Right lobe of liver (tissue), 6 donors: ENCODE measurements at regions not wholly inside any gene's neighbourhood (a gene's known extent, or its start where the extent isn't known, plus 50 kb on each side); places are given as distances from the start of the nearest gene placed in this dataset.

Experiments
- ATAC-seq, 4 donors: fragments of 200-7000 bp; cut with Tn5 transposase; one replicate each; pipeline ENCODE4 v1.9.1; 2020; ENCODE audit warnings: mild to moderate bottlenecking in 4 of 4, moderate library complexity in 4 of 4
- DNase-seq, 3 donors: peaks; one replicate each; pipeline ENCODE4 v3.0.0-alpha.2; 2020
- H3K27ac ChIP-seq, 3 donors: fragments of 200-600 bp; one replicate each; pipeline ENCODE4 v1.8.0; 2022
- H3K27me3 ChIP-seq, 2 donors: fragments of 200-600 bp; one replicate each; pipeline ENCODE4 v1.8.0; 2022
- H3K36me3 ChIP-seq, 4 donors: fragments of 200-600 bp; sonication (generic) in 1 of 4; one replicate each; pipeline versions ENCODE4 v1.5.1 to v1.8.0; 2017 to 2022; ENCODE audit warnings: control low read depth in 1 of 4
- H3K4me1 ChIP-seq, 4 donors: fragments of 200-600 bp; sonication (generic) in 1 of 4; one replicate each; pipeline versions ENCODE4 v1.5.1 to v1.8.0; 2017 to 2022; ENCODE audit warnings: control low read depth in 1 of 4
- H3K4me3 ChIP-seq, 3 donors: fragments of 200-600 bp; one replicate each; pipeline ENCODE4 v1.8.0; 2022
- H3K9me3 ChIP-seq, 4 donors: fragments of 200-600 bp; sonication (generic) in 1 of 4; one replicate each; pipeline versions ENCODE4 v1.5.1 to v1.8.0; 2017 to 2022; ENCODE audit warnings: control low read depth in 1 of 4
- POLR2A ChIP-seq: fragments of 450-650 bp; IDR thresholded peaks from one replicate; pipeline ENCODE4 v1.6.1; 2017; ENCODE audit warnings: antibody characterized with exemption, mild to moderate bottlenecking
- WGBS: methylation state at CpG from one replicate; pipeline ENCODE4 v1.1.6; 2018; ENCODE audit warnings: low coverage, low lambda C conversion rate; ENCODE audit not compliant: insufficient coverage; ENCODE audit errors: missing lambda C conversion rate; 5-methylcytosine and 5-hydroxymethylcytosine counted together
- intact Hi-C, 2 donors: fragments of 100-400 bp; cut with DNase I; formaldehyde crosslinking; loops; one replicate each; pipeline versions ENCODE4 v1.11.2 to v1.14.1; 2022
- TF ChIP-seq, protein P1 (sequence below), 4 donors: fragments of 200-600 bp in 3 of 4; fragments of 450-650 bp in 1 of 4; IDR thresholded peaks; one replicate each; pipeline versions ENCODE4 v1.5.1 to v1.8.0; 2016 to 2022; ENCODE audit warnings: antibody characterized with exemption in 4 of 4, mild to moderate bottlenecking in 2 of 4
- donor health status: DM: no; HTN: yes; CAD: no.
- donor health status: DM: no; HTN: no; CAD: no.
- donor health status: DM: no; HTN: no; CAD: no.
- donor health status: DM: no; HTN: yes; CAD: no.
- donor health status: DM: no; HTN: yes; CAD: no.

GRCh38 chr3:59115364-59116232, 65.8 kb upstream of the CFAP20DC start:
- no peak for ATAC-seq
- H3K4me1 ChIP-seq, result no peaks in the 10 kb centered on the region
- 60% methylated on average over 8 of the region's 8 CpGs for WGBS
- H3K9me3 ChIP-seq, result no peaks in the 10 kb centered on the region
- no peaks in the 10 kb centered on the region for H3K36me3 ChIP-seq
- no peak for TF ChIP-seq POLR2A
- TF ChIP-seq, protein P1, sequence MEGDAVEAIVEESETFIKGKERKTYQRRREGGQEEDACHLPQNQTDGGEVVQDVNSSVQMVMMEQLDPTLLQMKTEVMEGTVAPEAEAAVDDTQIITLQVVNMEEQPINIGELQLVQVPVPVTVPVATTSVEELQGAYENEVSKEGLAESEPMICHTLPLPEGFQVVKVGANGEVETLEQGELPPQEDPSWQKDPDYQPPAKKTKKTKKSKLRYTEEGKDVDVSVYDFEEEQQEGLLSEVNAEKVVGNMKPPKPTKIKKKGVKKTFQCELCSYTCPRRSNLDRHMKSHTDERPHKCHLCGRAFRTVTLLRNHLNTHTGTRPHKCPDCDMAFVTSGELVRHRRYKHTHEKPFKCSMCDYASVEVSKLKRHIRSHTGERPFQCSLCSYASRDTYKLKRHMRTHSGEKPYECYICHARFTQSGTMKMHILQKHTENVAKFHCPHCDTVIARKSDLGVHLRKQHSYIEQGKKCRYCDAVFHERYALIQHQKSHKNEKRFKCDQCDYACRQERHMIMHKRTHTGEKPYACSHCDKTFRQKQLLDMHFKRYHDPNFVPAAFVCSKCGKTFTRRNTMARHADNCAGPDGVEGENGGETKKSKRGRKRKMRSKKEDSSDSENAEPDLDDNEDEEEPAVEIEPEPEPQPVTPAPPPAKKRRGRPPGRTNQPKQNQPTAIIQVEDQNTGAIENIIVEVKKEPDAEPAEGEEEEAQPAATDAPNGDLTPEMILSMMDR (IDR thresholded peaks at IDR 0.05), result no peak
- H3K4me3 ChIP-seq, result no peak overlapping the region
- no peak overlapping the region for H3K27ac ChIP-seq
- no peak for DNase-seq
- intact Hi-C loops, result no loop called here
- no peaks in the 10 kb centered on the region for H3K27me3 ChIP-seq

DNA sequence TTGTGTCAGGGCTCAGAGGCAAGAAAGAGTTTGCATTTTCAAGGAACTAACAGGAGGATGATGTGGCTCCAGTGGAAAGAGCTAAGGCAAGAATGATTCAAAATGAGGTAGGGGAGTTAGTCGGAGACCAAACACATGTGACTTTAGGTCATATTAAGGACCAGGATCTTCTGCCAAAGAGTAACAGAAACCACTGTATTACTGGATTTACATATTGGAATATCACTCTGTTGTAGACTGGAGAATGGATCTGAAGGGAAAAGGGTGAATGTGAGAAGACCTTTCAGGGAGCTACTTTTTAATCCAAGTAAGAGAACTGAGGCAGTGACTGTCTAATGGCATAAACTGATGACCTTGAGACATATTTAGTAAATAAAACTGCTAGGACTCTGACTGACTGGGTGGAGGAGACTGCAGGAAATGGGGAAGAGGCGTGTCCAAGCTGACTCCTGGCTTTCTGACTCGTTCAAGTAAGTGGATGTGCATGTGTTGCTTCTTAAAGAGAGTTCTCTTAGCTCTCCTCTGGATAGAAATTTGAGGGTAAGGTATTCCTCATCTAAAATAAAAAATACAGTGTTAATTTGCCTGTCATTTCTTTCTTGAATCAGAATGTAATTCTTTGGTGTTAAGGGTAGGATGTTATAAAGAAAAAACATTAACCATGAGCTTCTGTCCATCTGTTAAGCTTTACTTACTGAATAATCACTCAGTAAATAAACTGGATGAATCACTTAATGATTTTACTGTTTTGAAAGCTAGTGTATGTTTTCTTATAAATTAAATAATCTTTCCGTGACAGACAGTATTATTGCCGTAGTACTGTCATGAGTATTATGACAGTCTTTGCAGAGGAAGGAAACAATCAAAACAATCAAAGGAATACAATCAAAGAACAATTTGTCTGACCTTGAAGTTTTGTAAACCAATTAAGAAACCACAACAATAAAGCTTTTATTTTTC, 58.3 kb upstream of the CFAP20DC start:
- peak in 1 of 4 donors; percentile 42 for ATAC-seq
- Histone ChIP-seq H3K4me3 (no peak overlapping the region), H3K27ac (no peak overlapping the region), H3K4me1 (no peaks in the 10 kb centered on the region), H3K27me3 (no peaks in the 10 kb centered on the region), H3K9me3 (no peaks in the 10 kb centered on the region), H3K36me3 (no peaks in the 10 kb centered on the region)
- no peak for TF ChIP-seq POLR2A
- TF ChIP-seq, protein P1 (IDR thresholded peaks at IDR 0.05), result no peak
- WGBS, result 56% methylated on average over 5 of the region's 5 CpGs
- intact Hi-C loops, result no loop called here
- no peak for DNase-seq

DNA sequence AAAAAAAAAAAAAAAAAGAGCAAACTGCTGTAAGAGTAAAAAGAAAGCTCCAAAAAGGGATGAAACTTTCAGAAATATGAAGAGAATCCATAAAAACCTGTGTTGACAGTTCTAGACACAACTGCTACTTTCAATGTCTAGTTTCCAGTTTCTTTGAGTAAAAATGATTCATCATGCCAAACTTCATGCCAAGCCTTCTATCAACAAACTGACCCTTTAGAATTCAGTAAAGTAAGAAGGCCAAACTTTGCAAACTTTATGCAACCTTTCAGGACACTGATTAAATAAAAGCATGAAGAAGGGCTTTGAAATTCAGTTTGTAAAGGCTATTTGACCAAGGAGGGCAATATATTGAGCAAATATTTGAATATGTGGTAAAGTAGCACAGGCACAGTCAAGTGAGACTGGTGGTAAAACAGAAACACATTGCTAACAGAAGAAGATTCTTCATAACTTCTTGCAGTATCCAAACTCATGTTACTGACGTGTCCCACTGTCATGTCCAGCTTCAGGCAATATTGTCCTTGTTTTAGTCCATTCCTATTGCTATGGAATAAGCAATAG, 56.3 kb upstream of the CFAP20DC start:
- no peak for ATAC-seq
- Histone ChIP-seq H3K36me3 (no peaks in the 10 kb centered on the region), H3K4me3 (no peak overlapping the region), H3K4me1 (no peaks in the 10 kb centered on the region), H3K9me3 (no peaks in the 10 kb centered on the region), H3K27me3 (no peaks in the 10 kb centered on the region), H3K27ac (no peak overlapping the region)
- 85% methylated on average over 1 of the region's 1 CpG for WGBS
- TF ChIP-seq POLR2A, result no peak
- intact Hi-C loops, result no loop called here
- DNase-seq, result no peak

DNA sequence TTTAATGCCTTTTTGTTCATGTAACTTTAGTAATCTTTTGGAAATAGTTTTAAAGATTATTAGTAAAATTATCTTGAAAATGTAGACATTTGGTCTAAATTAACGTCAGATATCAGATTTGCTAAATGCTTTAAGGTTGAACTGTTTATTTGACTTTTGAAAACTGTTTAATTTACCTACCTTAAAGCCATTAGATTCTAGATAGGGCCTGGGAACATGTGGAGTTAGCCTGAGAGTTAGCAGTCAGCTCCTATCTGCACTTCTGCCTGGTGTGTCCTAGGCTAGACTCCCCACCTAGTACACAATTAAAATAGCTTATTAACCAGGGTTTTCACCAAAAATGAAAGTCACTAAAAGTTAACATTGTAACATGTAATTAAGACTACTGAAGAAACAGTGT, 53.7 kb upstream of the CFAP20DC start:
- intact Hi-C loops, result no loop called here
- H3K27ac ChIP-seq, result no peak overlapping the region
- H3K4me1 ChIP-seq, result no peaks in the 10 kb centered on the region
- no peak for DNase-seq
- H3K9me3 ChIP-seq, result no peaks in the 10 kb centered on the region
- no peak for ATAC-seq
- 60% methylated on average over 1 of the region's 1 CpG for WGBS
- H3K36me3 ChIP-seq, result no peaks in the 10 kb centered on the region
- no peak overlapping the region for H3K4me3 ChIP-seq
- TF ChIP-seq, protein P1 (IDR thresholded peaks at IDR 0.05), result no peak
- TF ChIP-seq POLR2A, result no peak
- no peaks in the 10 kb centered on the region for H3K27me3 ChIP-seq
